ENCODE measurements at regions not wholly inside any gene's neighbourhood (a gene's known extent, or its start where the extent isn't known, plus 50 kb on each side); places are given as distances from the start of the nearest gene placed in this dataset.

DNA sequence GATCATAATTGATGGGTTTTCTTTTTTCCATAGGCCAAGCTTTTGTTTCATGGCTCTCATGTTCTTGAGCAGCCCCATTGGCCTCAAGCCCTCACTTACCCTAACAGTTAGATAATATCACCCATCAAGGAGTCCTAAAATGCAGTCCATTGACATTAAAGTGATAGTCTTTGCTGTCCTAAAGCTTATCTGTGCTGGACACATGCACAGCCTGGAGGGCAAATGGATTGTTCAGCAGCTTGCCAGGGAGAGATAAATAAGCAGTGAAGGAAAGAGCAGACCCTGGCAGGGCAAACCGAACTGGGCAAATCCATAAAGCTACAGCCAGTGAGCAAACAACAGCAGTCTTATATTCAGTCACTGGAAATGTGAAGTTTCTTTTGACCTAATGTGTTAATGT, 199.6 kb upstream of the MID1 start:
- DNase-seq: no peak

DNA sequence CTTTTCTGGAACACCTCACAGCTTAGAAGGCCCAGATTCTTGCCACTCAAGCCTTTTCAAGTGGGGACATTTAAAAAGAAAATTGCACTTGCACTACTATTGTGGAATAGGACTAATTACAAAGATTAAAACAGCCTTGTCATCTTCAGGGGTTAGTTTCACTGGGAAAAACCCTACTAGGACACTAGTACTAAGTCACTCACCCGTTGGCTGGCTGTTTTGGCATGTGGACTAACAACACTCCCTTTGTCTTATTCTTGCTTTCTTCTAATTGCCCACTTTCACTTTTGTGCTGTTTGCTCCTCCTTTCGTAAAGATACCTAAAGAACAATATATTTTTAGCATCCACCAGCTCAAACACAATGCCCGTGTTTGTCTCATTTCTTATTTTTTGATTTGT, 200.9 kb upstream of the MID1 start:
- DNase-seq: no peak

GRCh38 chrX:10828036-10828435, 207.7 kb upstream of the MID1 start:
- DNase-seq: no peak

GRCh38 chrX:10828640-10829039, 208.3 kb upstream of the MID1 start:
- no peak for DNase-seq

DNA sequence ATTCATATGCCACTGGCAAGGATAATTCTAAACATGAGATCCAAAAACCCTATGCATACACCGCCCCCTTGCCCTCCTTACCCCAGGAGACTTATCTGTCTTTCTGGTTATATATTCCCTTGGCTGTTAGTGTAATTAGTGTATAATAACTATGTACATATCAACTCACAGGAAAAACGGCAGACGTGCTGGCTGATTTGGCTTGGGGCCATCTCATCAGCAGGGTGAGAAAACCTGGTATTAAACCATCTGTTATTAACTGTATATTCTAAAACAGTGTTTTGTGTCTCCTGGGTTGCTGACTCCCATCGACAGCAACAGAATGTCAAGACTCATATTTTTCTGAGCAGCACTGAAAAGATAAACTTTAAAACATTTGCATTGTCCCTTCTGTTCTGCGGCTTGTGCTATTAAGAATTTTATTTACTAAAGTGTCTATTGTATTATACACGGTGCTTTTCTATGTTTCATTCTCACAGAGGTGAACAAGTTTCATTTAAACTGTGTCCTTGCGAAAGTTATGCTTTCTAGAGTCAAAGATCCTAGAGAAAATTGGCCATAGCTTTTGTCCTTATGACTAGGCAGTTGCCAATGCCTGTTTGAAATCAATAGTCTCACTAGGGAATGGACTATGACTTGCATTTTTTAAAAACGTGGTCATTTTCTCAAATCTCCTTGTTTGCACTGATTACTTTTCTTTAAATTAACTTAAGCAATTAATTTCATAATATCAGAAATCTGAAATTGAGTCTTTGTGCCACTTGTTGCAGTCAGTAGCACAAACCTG, 211.5 kb upstream of the MID1 start:
- DNase-seq: no peak

GRCh38 chrX:10833299-10834169, 213.1 kb upstream of the MID1 start:
- no peak for DNase-seq

- no peak for DNase-seq
Measured at GRCh38 chrX:10841579-10841978, 221.2 kb upstream of the MID1 start.

DNA sequence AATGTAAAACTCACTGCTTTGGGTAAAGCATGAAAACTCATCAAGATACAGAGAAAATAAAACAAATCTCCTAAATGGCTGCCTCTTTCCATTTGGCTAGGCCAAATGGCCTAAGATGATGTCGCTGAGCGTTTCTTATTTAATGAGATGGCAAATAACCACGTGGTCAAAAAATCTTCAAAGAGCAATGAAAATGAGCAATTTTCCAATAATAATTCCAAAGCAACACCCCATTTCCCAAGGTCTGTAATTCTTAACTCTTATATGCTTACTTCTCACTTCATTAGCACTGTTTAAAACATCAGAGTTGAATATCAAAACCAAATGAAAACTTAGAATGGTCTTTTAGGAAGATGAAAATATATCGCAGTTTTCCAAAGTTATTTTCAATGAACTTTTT, 222.3 kb upstream of the MID1 start:
- no peak for DNase-seq

- no peak for DNase-seq
Measured at GRCh38 chrX:10847333-10847732, 226.9 kb upstream of the MID1 start.

DNA sequence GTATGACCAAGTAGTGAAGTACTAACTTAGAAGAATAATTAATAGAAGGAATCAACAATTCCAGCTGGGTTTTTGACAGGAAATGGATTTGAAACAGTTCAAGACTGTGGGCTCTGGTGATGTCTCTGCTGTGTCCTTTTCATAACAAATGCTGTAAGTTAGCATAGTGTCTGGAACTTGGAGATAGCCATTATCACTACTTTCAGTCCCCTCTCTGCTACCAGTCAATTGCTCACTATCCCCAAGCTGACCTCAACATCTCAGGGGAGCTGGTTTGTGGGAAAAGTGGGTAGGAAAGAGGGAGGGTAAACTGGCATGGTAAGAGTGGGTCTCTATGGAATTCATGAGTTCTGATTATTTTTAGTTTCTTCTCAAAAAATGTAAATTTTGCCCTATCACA, 231.4 kb upstream of the MID1 start:
- no peak for DNase-seq

GRCh38 chrX:10854594-10854993, 234.2 kb upstream of the MID1 start:
- no peak for DNase-seq

- DNase-seq: no peak
Measured at GRCh38 chrX:10855845-10856244, 235.5 kb upstream of the MID1 start.

- DNase-seq: no peak
Measured at GRCh38 chrX:10856797-10857196, 236.4 kb upstream of the MID1 start.

- no peak for DNase-seq
Measured at GRCh38 chrX:10859353-10859752, 239.0 kb upstream of the MID1 start.

DNA sequence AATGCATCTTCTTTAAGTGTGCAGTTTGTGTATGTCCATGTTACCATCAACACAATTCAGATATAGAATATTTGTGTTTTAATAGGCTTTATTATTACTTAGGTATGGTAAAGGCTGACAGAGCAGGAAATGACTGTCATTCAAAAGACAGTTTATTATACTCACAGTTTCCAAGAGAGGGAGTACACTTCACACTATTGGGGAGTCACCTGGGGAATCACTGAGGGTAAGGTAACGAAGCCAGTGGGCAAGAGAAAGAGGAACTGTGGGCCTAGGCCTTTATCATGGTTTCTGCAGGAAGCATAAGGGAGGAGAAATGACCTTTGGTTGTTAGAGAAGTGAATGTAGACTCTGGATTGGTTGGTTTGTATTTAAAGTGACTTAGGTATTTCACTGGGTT, 235.1 kb upstream of the HCCS start:
- no peak for DNase-seq

DNA sequence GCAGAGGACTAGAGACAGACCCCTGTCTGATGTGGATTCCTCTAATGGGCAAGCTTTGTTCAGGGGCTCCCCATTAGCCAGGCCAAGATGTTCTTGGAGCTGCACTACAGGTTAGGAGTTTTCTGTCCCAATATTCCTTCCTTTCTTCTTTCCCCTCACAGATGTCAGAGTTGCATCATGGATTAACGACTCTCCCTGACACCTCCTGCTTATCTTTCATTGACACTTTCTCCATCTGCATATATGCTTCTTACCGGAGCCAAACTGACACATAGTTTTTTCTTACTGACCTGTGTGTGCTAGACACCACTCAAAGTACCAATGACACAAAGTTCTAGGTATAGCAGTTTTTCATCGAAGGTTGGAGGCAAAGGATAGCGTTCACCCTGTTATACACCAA, 228.6 kb upstream of the HCCS start:
- DNase-seq: no peak

- no peak for DNase-seq
Measured at GRCh38 chrX:10884246-10884645, 226.9 kb upstream of the HCCS start.

DNA sequence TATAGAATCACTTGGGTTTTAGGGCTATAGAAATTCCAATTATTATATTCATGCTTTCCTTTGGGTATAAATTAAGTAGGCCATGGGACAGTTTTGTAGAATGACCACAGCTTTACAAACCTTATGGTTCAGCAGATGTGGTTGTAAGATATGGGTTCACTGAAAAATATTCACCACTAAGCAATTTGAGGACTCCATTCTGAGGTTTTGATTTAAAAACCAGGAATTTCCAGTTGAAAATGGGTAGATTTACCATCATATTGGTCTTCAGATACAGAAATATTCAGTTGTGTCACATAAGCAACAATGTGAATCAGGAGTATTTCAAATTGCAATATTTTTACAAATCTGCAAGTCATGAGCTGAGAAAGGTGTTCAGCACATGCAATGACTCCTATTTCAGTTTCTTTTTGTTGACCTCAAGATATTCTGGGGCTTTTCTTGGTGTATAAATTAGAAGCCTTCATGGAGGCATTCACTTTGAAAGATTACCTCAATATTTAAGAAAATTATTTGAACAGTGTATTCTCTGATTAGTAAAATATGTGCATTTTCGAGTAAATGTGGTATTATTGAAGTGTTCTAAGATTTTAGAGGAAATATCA, 218.4 kb upstream of the HCCS start:
- no peak for DNase-seq

GRCh38 chrX:10893366-10893765, 217.8 kb upstream of the HCCS start:
- no peak for DNase-seq

DNA sequence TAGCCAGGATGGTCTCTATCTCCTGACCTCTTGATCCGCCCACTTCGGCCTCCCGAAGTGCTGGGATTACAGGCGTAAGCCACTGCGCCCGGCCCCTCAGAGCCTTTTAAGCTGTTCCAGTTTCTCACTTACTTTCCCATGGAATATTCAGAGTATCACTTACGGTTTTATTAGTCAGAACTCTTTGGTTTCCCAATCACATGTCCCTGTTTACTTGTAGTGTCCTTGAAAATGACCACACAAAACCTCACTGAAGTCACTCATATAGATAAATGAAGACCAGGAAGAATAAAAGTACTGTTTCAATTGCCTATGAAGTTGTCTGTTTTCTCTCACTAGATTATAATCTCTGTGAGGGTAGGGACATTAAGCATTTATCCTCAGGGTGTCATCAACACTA, 217.2 kb upstream of the HCCS start:
- no peak for DNase-seq

- no peak for DNase-seq
Measured at GRCh38 chrX:10897768-10898167, 213.4 kb upstream of the HCCS start.

GRCh38 chrX:10900585-10901289, 210.4 kb upstream of the HCCS start:
- DNase-seq: no peak

- no peak for DNase-seq
Measured at GRCh38 chrX:10901290-10901633, 209.9 kb upstream of the HCCS start.
